ENCODE measurements at regions not wholly inside any gene's neighbourhood (a gene's known extent, or its start where the extent isn't known, plus 50 kb on each side); places are given as distances from the start of the nearest gene placed in this dataset.

GRCh38 chr7:112654322-112655216 lies 135.6 kb downstream of the TMEM168 start (continued):
- TF ChIP-seq ZNF512 (CRISPR knock-in tag; IDR thresholded peaks at IDR 0.05) (no peak), ELF4 (CRISPR knock-in tag; IDR thresholded peaks at IDR 0.05; ENCODE audit: borderline replicate concordance) (no peak), ZBTB10 (CRISPR knock-in tag; IDR thresholded peaks at IDR 0.05; ENCODE audit: borderline replicate concordance) (no peak), RNF219 (CRISPR knock-in tag; IDR thresholded peaks at IDR 0.05) (no peak), CREM (IDR thresholded peaks at IDR 0.05) (no peak), CREM (CRISPR knock-in tag; IDR thresholded peaks at IDR 0.05) (no peak), ZIK1 (CRISPR knock-in tag; IDR thresholded peaks at IDR 0.05; ENCODE audit: borderline replicate concordance, low read depth) (no peak), NFIC (IDR thresholded peaks at IDR 0.05; ENCODE audit: low read length) (no peak), DNMT1 (CRISPR knock-in tag; IDR thresholded peaks at IDR 0.05) (no peak)

Measured in HepG2 (cell line).